ENCODE measurements at regions not wholly inside any gene's neighbourhood (a gene's known extent, or its start where the extent isn't known, plus 50 kb on each side); places are given as distances from the start of the nearest gene placed in this dataset.
"Not testable (repeated sequence)": the region's sequence is repeated elsewhere in the genome, so short reads cannot be mapped to it uniquely, and the experiment has no call there.

- no peak for DNase-seq
These were observed 228.5 kb downstream of the RNF144A start for GRCh38 chr2:7145707-7146106.

- DNase-seq, result no peak
These were observed 228.9 kb downstream of the RNF144A start for GRCh38 chr2:7146151-7146550.

- no peak for DNase-seq
These were observed 237.4 kb downstream of the RNF144A start for GRCh38 chr2:7154656-7155055.

- DNase-seq, result no peak
These were observed 244.3 kb downstream of the RNF144A start for GRCh38 chr2:7161501-7161900.

GRCh38 chr2:7165736-7166135, 248.5 kb downstream of the RNF144A start:
- DNase-seq, result no peak

- DNase-seq, result no peak
These were observed 250.7 kb downstream of the RNF144A start for GRCh38 chr2:7167801-7168411.

- peak; percentile 10 to 21 for DNase-seq
These were observed 252.4 kb downstream of the RNF144A start for GRCh38 chr2:7169593-7169992.

- DNase-seq, result not testable (repeated sequence)
These were observed 261.8 kb downstream of the RNF144A start for GRCh38 chr2:7178996-7179395.

GRCh38 chr2:7180638-7181370, 263.6 kb downstream of the RNF144A start:
- no peak for DNase-seq

GRCh38 chr2:7182525-7182924, 265.3 kb downstream of the RNF144A start:
- DNase-seq, result no peak

- DNase-seq, result no peak
These were observed 271.9 kb downstream of the RNF144A start for GRCh38 chr2:7189106-7189505.

- DNase-seq, result no peak
These were observed 273.5 kb downstream of the RNF144A start for GRCh38 chr2:7190587-7191324.

- DNase-seq, result peak; percentile 57 to 71
These were observed 274.7 kb downstream of the RNF144A start for GRCh38 chr2:7191932-7192331.

- no peak for DNase-seq
These were observed 276.2 kb downstream of the RNF144A start for GRCh38 chr2:7193457-7193856.

- no peak for DNase-seq
These were observed 277.7 kb downstream of the RNF144A start for GRCh38 chr2:7194950-7195349.

- DNase-seq, result no peak
These were observed 279.7 kb downstream of the RNF144A start for GRCh38 chr2:7196883-7197282.

GRCh38 chr2:7201851-7202250, 284.6 kb downstream of the RNF144A start:
- no peak for DNase-seq

- peak; percentile 51 to 71 for DNase-seq
These were observed 285.9 kb downstream of the RNF144A start for GRCh38 chr2:7203056-7203467.

- DNase-seq, result no peak
These were observed 288.1 kb downstream of the RNF144A start for GRCh38 chr2:7205151-7205830.

- DNase-seq, result no peak
These were observed 289.0 kb downstream of the RNF144A start for GRCh38 chr2:7206111-7206810.

GRCh38 chr2:7207631-7208030, 290.4 kb downstream of the RNF144A start:
- no peak for DNase-seq

All from right lung (tissue), 2 donors.